Neural progenitor cell (in vitro differentiated cells): ENCODE measurements at regions not wholly inside any gene's neighbourhood (a gene's known extent, or its start where the extent isn't known, plus 50 kb on each side); places are given as distances from the start of the nearest gene placed in this dataset.

Source experiments
- EZH2 ChIP-seq: fragments of 200-600 bp; sonication (generic); IDR thresholded peaks from 2 replicates; pipeline ENCODE4 v1.6.1; 2017; ENCODE audit warnings: antibody characterized with exemption, mild to moderate bottlenecking, moderate library complexity
- TF ChIP-seq, protein P1 (sequence below): fragments of 200-600 bp; sonication (generic); IDR thresholded peaks from 2 replicates; pipeline ENCODE4 v1.5.1; 2017; ENCODE audit warnings: antibody characterized with exemption, mild to moderate bottlenecking

DNA sequence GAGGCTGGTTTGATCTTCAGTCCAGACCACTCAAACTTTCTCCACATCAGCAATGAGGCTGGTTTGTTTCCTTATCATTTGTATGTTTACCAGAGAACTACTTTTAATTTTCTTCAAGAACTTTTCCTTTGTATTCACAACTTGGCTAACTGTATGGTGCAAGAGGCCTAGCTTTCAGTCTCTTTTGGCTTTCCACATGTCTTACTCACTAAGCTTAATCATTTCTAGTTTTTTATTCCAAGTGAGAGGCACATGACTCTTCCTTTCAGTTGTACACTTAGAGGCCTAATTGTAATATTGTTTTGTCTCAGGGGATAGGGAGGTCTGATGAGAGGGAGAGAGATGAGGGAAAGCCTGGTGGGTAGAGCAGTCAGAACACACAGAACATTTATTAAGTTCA, 554.0 kb upstream of the ARRDC3 start:
- TF ChIP-seq, protein P1, sequence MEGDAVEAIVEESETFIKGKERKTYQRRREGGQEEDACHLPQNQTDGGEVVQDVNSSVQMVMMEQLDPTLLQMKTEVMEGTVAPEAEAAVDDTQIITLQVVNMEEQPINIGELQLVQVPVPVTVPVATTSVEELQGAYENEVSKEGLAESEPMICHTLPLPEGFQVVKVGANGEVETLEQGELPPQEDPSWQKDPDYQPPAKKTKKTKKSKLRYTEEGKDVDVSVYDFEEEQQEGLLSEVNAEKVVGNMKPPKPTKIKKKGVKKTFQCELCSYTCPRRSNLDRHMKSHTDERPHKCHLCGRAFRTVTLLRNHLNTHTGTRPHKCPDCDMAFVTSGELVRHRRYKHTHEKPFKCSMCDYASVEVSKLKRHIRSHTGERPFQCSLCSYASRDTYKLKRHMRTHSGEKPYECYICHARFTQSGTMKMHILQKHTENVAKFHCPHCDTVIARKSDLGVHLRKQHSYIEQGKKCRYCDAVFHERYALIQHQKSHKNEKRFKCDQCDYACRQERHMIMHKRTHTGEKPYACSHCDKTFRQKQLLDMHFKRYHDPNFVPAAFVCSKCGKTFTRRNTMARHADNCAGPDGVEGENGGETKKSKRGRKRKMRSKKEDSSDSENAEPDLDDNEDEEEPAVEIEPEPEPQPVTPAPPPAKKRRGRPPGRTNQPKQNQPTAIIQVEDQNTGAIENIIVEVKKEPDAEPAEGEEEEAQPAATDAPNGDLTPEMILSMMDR = no peak
- TF ChIP-seq EZH2 = no peak
